Panc1 (cell line): ENCODE measurements at regions not wholly inside any gene's neighbourhood (a gene's known extent, or its start where the extent isn't known, plus 50 kb on each side); places are given as distances from the start of the nearest gene placed in this dataset.

Experiments
- CTCF ChIP-seq: fragments of 450-650 bp; IDR thresholded peaks from 2 replicates; pipeline ENCODE4 v1.5.1; 2017; ENCODE audit warnings: mild to moderate bottlenecking
- TCF7L2 ChIP-seq: IDR thresholded peaks from 2 replicates; pipeline ENCODE4 v1.6.1; 2011; ENCODE audit warnings: mild to moderate bottlenecking, low read depth, low read length, inconsistent platforms

- TF ChIP-seq CTCF (no peak), TCF7L2 (no peak)
Observed at GRCh38 chr1:87197156-87197555, 131.5 kb upstream of the LMO4 start.
